Adrenal gland (tissue), 5 donors: ENCODE measurements at regions not wholly inside any gene's neighbourhood (a gene's known extent, or its start where the extent isn't known, plus 50 kb on each side); places are given as distances from the start of the nearest gene placed in this dataset.

Source experiments
- POLR2A ChIP-seq, 2 donors: fragments of 450-650 bp; IDR thresholded peaks; one replicate each; pipeline ENCODE4 v1.6.1; 2017; ENCODE audit warnings: antibody characterized with exemption in 2 of 2, mild to moderate bottlenecking in 2 of 2, moderate library complexity in 1 of 2
- TF ChIP-seq, protein P1 (sequence below), 6 experiments: fragments of 450-650 bp in 4 of 6; fragments of 200-600 bp in 2 of 6; sonication (generic) in 1 of 6; IDR thresholded peaks; 1 replicate in 5 of 6; 2 replicates in 1 of 6; pipeline versions ENCODE4 v1.5.1 to v1.8.0; 2016 to 2021; ENCODE audit warnings: antibody characterized with exemption in 6 of 6, mild to moderate bottlenecking in 2 of 6, moderate library complexity in 1 of 6
- donor health status: DM: no; HTN: no; CAD: no.

DNA sequence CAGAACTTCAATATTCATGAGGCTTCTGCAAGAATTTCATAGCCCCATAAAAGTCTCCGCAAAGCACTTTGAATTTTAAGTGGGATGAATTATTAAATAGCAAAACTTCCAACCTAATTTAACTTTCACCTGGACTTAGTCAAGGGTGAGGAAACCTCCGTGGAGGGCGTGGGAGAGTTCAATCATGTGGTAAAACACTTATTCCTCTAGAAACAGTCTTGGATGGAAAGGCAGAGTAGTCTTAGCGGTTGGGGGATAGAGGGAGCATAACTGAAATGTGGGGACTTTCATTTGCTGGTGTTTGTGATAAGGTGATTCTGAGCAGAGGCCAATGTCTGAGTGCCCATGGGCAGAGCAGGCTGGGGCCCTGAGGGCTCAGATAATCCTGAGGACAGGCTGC is 241.9 kb downstream of the IRX1 start:
- TF ChIP-seq, protein P1, sequence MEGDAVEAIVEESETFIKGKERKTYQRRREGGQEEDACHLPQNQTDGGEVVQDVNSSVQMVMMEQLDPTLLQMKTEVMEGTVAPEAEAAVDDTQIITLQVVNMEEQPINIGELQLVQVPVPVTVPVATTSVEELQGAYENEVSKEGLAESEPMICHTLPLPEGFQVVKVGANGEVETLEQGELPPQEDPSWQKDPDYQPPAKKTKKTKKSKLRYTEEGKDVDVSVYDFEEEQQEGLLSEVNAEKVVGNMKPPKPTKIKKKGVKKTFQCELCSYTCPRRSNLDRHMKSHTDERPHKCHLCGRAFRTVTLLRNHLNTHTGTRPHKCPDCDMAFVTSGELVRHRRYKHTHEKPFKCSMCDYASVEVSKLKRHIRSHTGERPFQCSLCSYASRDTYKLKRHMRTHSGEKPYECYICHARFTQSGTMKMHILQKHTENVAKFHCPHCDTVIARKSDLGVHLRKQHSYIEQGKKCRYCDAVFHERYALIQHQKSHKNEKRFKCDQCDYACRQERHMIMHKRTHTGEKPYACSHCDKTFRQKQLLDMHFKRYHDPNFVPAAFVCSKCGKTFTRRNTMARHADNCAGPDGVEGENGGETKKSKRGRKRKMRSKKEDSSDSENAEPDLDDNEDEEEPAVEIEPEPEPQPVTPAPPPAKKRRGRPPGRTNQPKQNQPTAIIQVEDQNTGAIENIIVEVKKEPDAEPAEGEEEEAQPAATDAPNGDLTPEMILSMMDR (IDR thresholded peaks at IDR 0.05): no peak
- no peak for TF ChIP-seq POLR2A (IDR thresholded peaks at IDR 0.05)
